ENCODE measurements at regions not wholly inside any gene's neighbourhood (a gene's known extent, or its start where the extent isn't known, plus 50 kb on each side); places are given as distances from the start of the nearest gene placed in this dataset.

DNA sequence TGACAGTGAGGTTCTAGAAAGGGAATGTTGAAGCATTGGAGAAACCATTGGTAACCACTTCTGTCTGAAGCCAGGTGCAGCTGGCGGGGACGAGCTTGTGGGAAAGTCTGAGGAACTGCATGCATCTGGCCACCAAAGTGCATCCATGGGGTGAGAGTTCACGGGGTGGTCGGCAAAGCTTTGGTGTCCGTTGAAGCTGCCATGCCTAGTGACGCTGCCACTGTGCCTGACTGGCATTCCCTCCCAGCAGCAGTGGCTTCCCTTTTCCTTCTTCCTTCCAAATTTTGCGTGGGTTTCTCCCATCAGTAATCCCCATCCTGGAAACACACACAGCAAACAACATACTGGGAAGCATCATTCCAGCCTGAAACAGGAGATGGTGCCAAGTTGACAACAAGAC is 145.7 kb upstream of the ALDH1B1 start:
- TF ChIP-seq, protein P1, sequence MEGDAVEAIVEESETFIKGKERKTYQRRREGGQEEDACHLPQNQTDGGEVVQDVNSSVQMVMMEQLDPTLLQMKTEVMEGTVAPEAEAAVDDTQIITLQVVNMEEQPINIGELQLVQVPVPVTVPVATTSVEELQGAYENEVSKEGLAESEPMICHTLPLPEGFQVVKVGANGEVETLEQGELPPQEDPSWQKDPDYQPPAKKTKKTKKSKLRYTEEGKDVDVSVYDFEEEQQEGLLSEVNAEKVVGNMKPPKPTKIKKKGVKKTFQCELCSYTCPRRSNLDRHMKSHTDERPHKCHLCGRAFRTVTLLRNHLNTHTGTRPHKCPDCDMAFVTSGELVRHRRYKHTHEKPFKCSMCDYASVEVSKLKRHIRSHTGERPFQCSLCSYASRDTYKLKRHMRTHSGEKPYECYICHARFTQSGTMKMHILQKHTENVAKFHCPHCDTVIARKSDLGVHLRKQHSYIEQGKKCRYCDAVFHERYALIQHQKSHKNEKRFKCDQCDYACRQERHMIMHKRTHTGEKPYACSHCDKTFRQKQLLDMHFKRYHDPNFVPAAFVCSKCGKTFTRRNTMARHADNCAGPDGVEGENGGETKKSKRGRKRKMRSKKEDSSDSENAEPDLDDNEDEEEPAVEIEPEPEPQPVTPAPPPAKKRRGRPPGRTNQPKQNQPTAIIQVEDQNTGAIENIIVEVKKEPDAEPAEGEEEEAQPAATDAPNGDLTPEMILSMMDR (conservative IDR thresholded peaks at IDR 0.05; ENCODE audit: low read depth, low read length): no peak
- no peak for TF ChIP-seq EZH2 (IDR thresholded peaks at IDR 0.05; ENCODE audit: low read length, unreplicated experiment)
- TF ChIP-seq EZH2phosphoT487 (IDR thresholded peaks at IDR 0.05; ENCODE audit: borderline replicate concordance, low read length): no peak

Measured in PC-3 (cell line).